Esophagus muscularis mucosa (tissue), 4 donors: ENCODE measurements at regions not wholly inside any gene's neighbourhood (a gene's known extent, or its start where the extent isn't known, plus 50 kb on each side); places are given as distances from the start of the nearest gene placed in this dataset.
"Not testable (repeated sequence)": the region's sequence is repeated elsewhere in the genome, so short reads cannot be mapped to it uniquely, and the experiment has no call there.

Source experiments
- DNase-seq: peaks from one replicate; pipeline ENCODE4 v3.0.0-alpha.2; 2017; ENCODE audit errors: extremely low spot score
- H3K27ac ChIP-seq, 4 donors: fragments of 200-600 bp; sonication (generic); replicated peaks in 1 of 4; 1 replicate in 3 of 4; 2 replicates in 1 of 4; pipeline ENCODE4 v1.5.1; 2016 to 2019; ENCODE audit warnings: mild to moderate bottlenecking in 1 of 4
- H3K27me3 ChIP-seq, 4 donors: fragments of 200-600 bp; sonication (generic); one replicate each; pipeline versions ENCODE4 v1.5.1 to v1.6.0; 2016 to 2019
- H3K36me3 ChIP-seq, 4 donors: fragments of 200-600 bp; sonication (generic); one replicate each; pipeline ENCODE4 v1.5.1; 2016 to 2019
- H3K4me1 ChIP-seq, 4 donors: fragments of 200-600 bp; sonication (generic); one replicate each; pipeline ENCODE4 v1.5.1; 2016 to 2019
- H3K4me3 ChIP-seq, 4 donors: fragments of 200-600 bp; sonication (generic); 1 replicate in 2 of 4; 2 replicates in 2 of 4; pipeline ENCODE4 v1.5.1; 2016 to 2019; ENCODE audit warnings: mild to moderate bottlenecking in 4 of 4, moderate library complexity in 1 of 4
- H3K9me3 ChIP-seq, 4 donors: fragments of 200-600 bp; sonication (generic); 1 replicate in 3 of 4; 2 replicates in 1 of 4; pipeline ENCODE4 v1.5.1; 2016 to 2019
- CTCF ChIP-seq, 3 experiments: fragments of 200-600 bp in 2 of 3; fragments of 450-650 bp in 1 of 3; sonication (generic) in 2 of 3; IDR thresholded peaks; one replicate each; pipeline ENCODE4 v1.5.1; 2017 to 2019; ENCODE audit warnings: antibody characterized with exemption in 3 of 3, mild to moderate bottlenecking in 2 of 3, moderate library complexity in 1 of 3
- EP300 ChIP-seq: sonication (generic); formaldehyde crosslinking; IDR thresholded peaks from one replicate; pipeline ENCODE4 v1.6.1; 2017; ENCODE audit warnings: antibody characterized with exemption
- POLR2A ChIP-seq: fragments of 450-650 bp; IDR thresholded peaks from one replicate; pipeline ENCODE4 v1.6.1; 2017; ENCODE audit warnings: antibody characterized with exemption, moderate library complexity, mild to moderate bottlenecking, low read depth
- POLR2AphosphoS5 ChIP-seq, 2 donors: sonication (generic); formaldehyde crosslinking; IDR thresholded peaks; one replicate each; pipeline ENCODE4 v1.6.1; 2017; ENCODE audit warnings: antibody characterized with exemption in 2 of 2
- WGBS: methylation state at CpG from one replicate; pipeline ENCODE4 v1.1.5; 2018; 5-methylcytosine and 5-hydroxymethylcytosine counted together
- intact Hi-C: fragments of 100-400 bp; cut with DNase I; formaldehyde crosslinking; loops from one replicate; pipeline ENCODE4 v1.15.1; 2023

- H3K27me3 ChIP-seq: no peaks in the 10 kb centered on the region
- TF ChIP-seq POLR2AphosphoS5 (IDR thresholded peaks at IDR 0.05) (no peak), CTCF (IDR thresholded peaks at IDR 0.05) (no peak), POLR2A (no peak), EP300 (no peak)
- H3K36me3 ChIP-seq: no peaks in the 10 kb centered on the region
- WGBS: 87% methylated on average over 11 of the region's 11 CpGs
- DNase-seq: no peak
- H3K4me3 ChIP-seq: no peak overlapping the region
- intact Hi-C loops: no loop called here
- no peaks in the 10 kb centered on the region for H3K9me3 ChIP-seq
- no peaks in the 10 kb centered on the region for H3K4me1 ChIP-seq
- no peak overlapping the region for H3K27ac ChIP-seq
These were observed 341.2 kb downstream of the ACTR3B start for GRCh38 chr7:153100691-153101237.

- Histone ChIP-seq H3K27me3 (peaks cover 0 to 5% (median 0%) of the 10 kb centered on the region in 4 donors), H3K4me3 (no peak overlapping the region), H3K4me1 (no peaks in the 10 kb centered on the region), H3K27ac (no peak overlapping the region), H3K9me3 (no peaks in the 10 kb centered on the region), H3K36me3 (no peaks in the 10 kb centered on the region)
- no peak for DNase-seq
- WGBS: 77% methylated on average over 6 of the region's 6 CpGs
- TF ChIP-seq EP300 (no peak), POLR2A (no peak)
- intact Hi-C loops: no loop called here
These were observed 343.6 kb downstream of the ACTR3B start for GRCh38 chr7:153103202-153103601.

- no peaks in the 10 kb centered on the region for H3K9me3 ChIP-seq
- no peaks in the 10 kb centered on the region for H3K4me1 ChIP-seq
- no peaks in the 10 kb centered on the region for H3K36me3 ChIP-seq
- no peak overlapping the region for H3K4me3 ChIP-seq
- 69% methylated on average over 5 of the region's 5 CpGs for WGBS
- H3K27ac ChIP-seq: no peak overlapping the region
- intact Hi-C loops: no loop called here
- H3K27me3 ChIP-seq: peaks cover 0 to 5% (median 0%) of the 10 kb centered on the region in 4 donors
- no peak for DNase-seq
- TF ChIP-seq CTCF (IDR thresholded peaks at IDR 0.05) (no peak), POLR2A (no peak), EP300 (no peak), POLR2AphosphoS5 (IDR thresholded peaks at IDR 0.05) (no peak)
These were observed 348.3 kb downstream of the ACTR3B start for GRCh38 chr7:153107826-153108225.

- Histone ChIP-seq H3K27me3 (peaks cover 0 to 5% (median 0%) of the 10 kb centered on the region in 4 donors), H3K9me3 (no peaks in the 10 kb centered on the region), H3K36me3 (no peaks in the 10 kb centered on the region), H3K4me1 (no peaks in the 10 kb centered on the region), H3K27ac (no peak overlapping the region), H3K4me3 (no peak overlapping the region)
- intact Hi-C loops: no loop called here
- WGBS: 95% methylated on average over 8 of the region's 8 CpGs
- TF ChIP-seq CTCF (IDR thresholded peaks at IDR 0.05) (no peak), EP300 (no peak), POLR2A (no peak), POLR2AphosphoS5 (IDR thresholded peaks at IDR 0.05) (no peak)
- no peak for DNase-seq
These were observed 350.0 kb downstream of the ACTR3B start for GRCh38 chr7:153109566-153109965.

GRCh38 chr7:153110606-153111005 is 351.1 kb downstream of the ACTR3B start:
- TF ChIP-seq EP300 (no peak), POLR2AphosphoS5 (IDR thresholded peaks at IDR 0.05) (no peak), POLR2A (no peak), CTCF (IDR thresholded peaks at IDR 0.05) (no peak)
- H3K9me3 ChIP-seq: peaks cover 0 to 7% (median 2%) of the 10 kb centered on the region in 4 donors
- 85% methylated on average over 4 of the region's 5 CpGs for WGBS
- intact Hi-C loops: no loop called here
- H3K36me3 ChIP-seq: no peaks in the 10 kb centered on the region
- H3K4me3 ChIP-seq: no peak overlapping the region
- no peak overlapping the region for H3K27ac ChIP-seq
- peak; percentile 60 for DNase-seq
- H3K27me3 ChIP-seq: peaks cover 0 to 5% (median 0%) of the 10 kb centered on the region in 4 donors
- H3K4me1 ChIP-seq: no peaks in the 10 kb centered on the region

GRCh38 chr7:153122255-153122654 is 362.7 kb downstream of the ACTR3B start:
- H3K36me3 ChIP-seq, intact Hi-C loops, H3K27me3 ChIP-seq, H3K9me3 ChIP-seq, H3K27ac ChIP-seq, H3K4me3 ChIP-seq, DNase-seq, H3K4me1 ChIP-seq: not testable (repeated sequence)
- 81% methylated on average over 8 of the region's 8 CpGs for WGBS
